KMS-11 (cell line): ENCODE measurements at regions not wholly inside any gene's neighbourhood (a gene's known extent, or its start where the extent isn't known, plus 50 kb on each side); places are given as distances from the start of the nearest gene placed in this dataset.

ENCODE experiments used
- H2AFZ ChIP-seq: fragments of 200-600 bp; sonication (generic); 2 replicates; pipeline ENCODE4 v1.6.1; 2016; ENCODE audit warnings: antibody characterized with exemption, mixed run types, low read depth
- H3K27ac ChIP-seq: fragments of 200-600 bp; sonication (generic); 2 replicates; pipeline ENCODE4 v1.6.1; 2016; ENCODE audit warnings: mild to moderate bottlenecking, mixed run types
- H3K27me3 ChIP-seq: fragments of 200-600 bp; sonication (generic); 2 replicates; pipeline ENCODE4 v1.6.1; 2017; ENCODE audit warnings: mild to moderate bottlenecking, low read depth, mixed run types, moderate library complexity; ENCODE audit not compliant: insufficient read depth
- H3K36me3 ChIP-seq: fragments of 200-600 bp; sonication (generic); 2 replicates; pipeline ENCODE4 v1.6.1; 2017; ENCODE audit warnings: mild to moderate bottlenecking, mixed run types; ENCODE audit not compliant: insufficient read depth
- H3K4me1 ChIP-seq: fragments of 200-600 bp; sonication (generic); 2 replicates; pipeline ENCODE4 v1.6.1; 2016; ENCODE audit warnings: mild to moderate bottlenecking, low read depth, mixed run types; ENCODE audit not compliant: poor library complexity, severe bottlenecking
- H3K4me2 ChIP-seq: fragments of 200-600 bp; sonication (generic); 2 replicates; pipeline ENCODE4 v1.7.0; 2016; ENCODE audit warnings: mild to moderate bottlenecking, mixed run types
- H3K4me3 ChIP-seq: fragments of 200-600 bp; sonication (generic); IDR thresholded peaks from 2 replicates; pipeline ENCODE4 v1.6.1; 2017; ENCODE audit warnings: low read depth, low read length, mixed read lengths; ENCODE audit not compliant: insufficient read depth
- H3K79me2 ChIP-seq: fragments of 200-600 bp; sonication (generic); 2 replicates; pipeline ENCODE4 v1.6.1; 2016; ENCODE audit warnings: low read depth, mixed run types; ENCODE audit not compliant: insufficient read depth
- H3K9ac ChIP-seq: fragments of 200-600 bp; sonication (generic); 2 replicates; pipeline ENCODE4 v1.6.1; 2016; ENCODE audit warnings: mild to moderate bottlenecking, mixed run types
- H4K20me1 ChIP-seq: fragments of 200-600 bp; sonication (generic); 2 replicates; pipeline ENCODE4 v1.6.1; 2016; ENCODE audit warnings: mild to moderate bottlenecking, mixed run types; ENCODE audit not compliant: insufficient read depth
- TF ChIP-seq, protein P1 (sequence below): fragments of 200-600 bp; sonication (generic); conservative IDR thresholded peaks from 2 replicates; pipeline ENCODE4 v1.6.1; 2017; ENCODE audit warnings: low read depth, mild to moderate bottlenecking, antibody characterized with exemption, low read length, moderate library complexity, mixed read lengths

DNA sequence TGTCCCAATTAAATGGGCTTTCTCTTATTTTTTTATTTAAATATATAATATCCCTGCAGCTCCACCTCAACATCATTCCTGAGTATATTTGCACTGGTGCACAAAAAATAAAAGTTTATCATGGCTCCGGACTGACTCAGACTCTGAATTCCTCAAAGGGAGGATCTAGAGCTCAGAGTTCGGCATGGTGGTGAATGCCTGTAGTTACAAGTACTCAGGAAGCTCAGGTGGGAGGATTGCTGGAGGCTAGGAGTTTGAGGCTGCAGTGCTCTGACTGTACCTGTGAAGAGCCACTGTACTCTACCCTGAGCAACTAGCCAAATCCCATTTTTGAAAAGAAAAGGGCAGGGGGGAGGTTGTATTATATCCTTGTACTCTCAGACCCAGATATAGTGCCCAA lies 52.8 kb upstream of the NRXN1 start:
- TF ChIP-seq, protein P1, sequence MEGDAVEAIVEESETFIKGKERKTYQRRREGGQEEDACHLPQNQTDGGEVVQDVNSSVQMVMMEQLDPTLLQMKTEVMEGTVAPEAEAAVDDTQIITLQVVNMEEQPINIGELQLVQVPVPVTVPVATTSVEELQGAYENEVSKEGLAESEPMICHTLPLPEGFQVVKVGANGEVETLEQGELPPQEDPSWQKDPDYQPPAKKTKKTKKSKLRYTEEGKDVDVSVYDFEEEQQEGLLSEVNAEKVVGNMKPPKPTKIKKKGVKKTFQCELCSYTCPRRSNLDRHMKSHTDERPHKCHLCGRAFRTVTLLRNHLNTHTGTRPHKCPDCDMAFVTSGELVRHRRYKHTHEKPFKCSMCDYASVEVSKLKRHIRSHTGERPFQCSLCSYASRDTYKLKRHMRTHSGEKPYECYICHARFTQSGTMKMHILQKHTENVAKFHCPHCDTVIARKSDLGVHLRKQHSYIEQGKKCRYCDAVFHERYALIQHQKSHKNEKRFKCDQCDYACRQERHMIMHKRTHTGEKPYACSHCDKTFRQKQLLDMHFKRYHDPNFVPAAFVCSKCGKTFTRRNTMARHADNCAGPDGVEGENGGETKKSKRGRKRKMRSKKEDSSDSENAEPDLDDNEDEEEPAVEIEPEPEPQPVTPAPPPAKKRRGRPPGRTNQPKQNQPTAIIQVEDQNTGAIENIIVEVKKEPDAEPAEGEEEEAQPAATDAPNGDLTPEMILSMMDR = no peak
- Histone ChIP-seq H3K4me2 (no peak overlapping the region), H3K36me3 (no peaks in the 10 kb centered on the region), H3K4me3 (no peak overlapping the region), H3K4me1 (no peaks in the 10 kb centered on the region), H3K9ac (no peak overlapping the region), H2AFZ (no peak overlapping the region), H3K27ac (no peak overlapping the region), H4K20me1 (no peaks in the 10 kb centered on the region), H3K27me3 (no peaks in the 10 kb centered on the region), H3K79me2 (no peaks in the 10 kb centered on the region)
